Activated naive CD8-positive, alpha-beta T cell treated with anti-CD3 and anti-CD28 coated beads, Interleukin-2, amount 50 U/mL, for 24 hours (primary cell): ENCODE measurements at regions not wholly inside any gene's neighbourhood (a gene's known extent, or its start where the extent isn't known, plus 50 kb on each side); places are given as distances from the start of the nearest gene placed in this dataset.
"Not testable (repeated sequence)": the region's sequence is repeated elsewhere in the genome, so short reads cannot be mapped to it uniquely, and the experiment has no call there.

Experiments
- ATAC-seq: fragments of 150-1000 bp; cut with Tn5 transposase; one replicate; pipeline ENCODE4 v1.10.0; 2021
- DNase-seq: peaks from one replicate; pipeline ENCODE4 v3.0.0; 2021
- H3K27ac Mint-ChIP-seq: one replicate; pipeline ENCODE4 v1.8.0; 2021; ENCODE audit warnings: mild to moderate bottlenecking, mixed read lengths
- H3K27me3 Mint-ChIP-seq: one replicate; pipeline ENCODE4 v1.8.0; 2021; ENCODE audit warnings: mixed read lengths
- H3K36me3 Mint-ChIP-seq: one replicate; pipeline ENCODE4 v1.8.0; 2021; ENCODE audit warnings: low read depth, mixed read lengths
- H3K4me1 Mint-ChIP-seq: one replicate; pipeline ENCODE4 v1.8.0; 2021; ENCODE audit warnings: mixed read lengths
- H3K4me3 Mint-ChIP-seq: one replicate; pipeline ENCODE4 v1.8.0; 2021; ENCODE audit warnings: mild to moderate bottlenecking, moderate library complexity, mixed read lengths
- H3K9me3 Mint-ChIP-seq: one replicate; pipeline ENCODE4 v1.8.0; 2021; ENCODE audit warnings: mixed read lengths

DNA sequence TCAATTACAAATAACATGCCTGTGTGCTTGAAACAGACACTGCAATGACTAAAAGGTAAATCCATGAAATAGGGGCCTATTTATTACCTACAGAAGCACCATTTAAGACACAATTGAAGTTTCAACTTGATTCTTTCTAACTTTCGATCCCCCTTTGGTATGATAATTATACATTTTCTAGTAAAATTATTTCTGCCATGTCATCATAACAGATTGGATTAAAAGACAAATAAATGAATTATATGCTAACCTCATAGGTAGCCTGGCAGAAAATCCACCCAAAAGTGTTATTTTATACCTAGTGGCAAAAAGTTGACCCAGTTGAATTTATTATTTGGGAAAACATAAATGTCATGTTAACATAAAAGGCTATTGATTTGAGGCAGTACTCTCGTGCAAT is 241.1 kb downstream of the RAB38 start:
- no peak for DNase-seq
- H3K27ac Mint-ChIP-seq = no peak overlapping the region
- no peak for ATAC-seq
- no peaks in the 10 kb centered on the region for H3K4me1 Mint-ChIP-seq
- H3K9me3 Mint-ChIP-seq = peaks cover under 1% of the 10 kb centered on the region
- H3K27me3 Mint-ChIP-seq = no peaks in the 10 kb centered on the region
- no peak overlapping the region for H3K4me3 Mint-ChIP-seq
- no peaks in the 10 kb centered on the region for H3K36me3 Mint-ChIP-seq

DNA sequence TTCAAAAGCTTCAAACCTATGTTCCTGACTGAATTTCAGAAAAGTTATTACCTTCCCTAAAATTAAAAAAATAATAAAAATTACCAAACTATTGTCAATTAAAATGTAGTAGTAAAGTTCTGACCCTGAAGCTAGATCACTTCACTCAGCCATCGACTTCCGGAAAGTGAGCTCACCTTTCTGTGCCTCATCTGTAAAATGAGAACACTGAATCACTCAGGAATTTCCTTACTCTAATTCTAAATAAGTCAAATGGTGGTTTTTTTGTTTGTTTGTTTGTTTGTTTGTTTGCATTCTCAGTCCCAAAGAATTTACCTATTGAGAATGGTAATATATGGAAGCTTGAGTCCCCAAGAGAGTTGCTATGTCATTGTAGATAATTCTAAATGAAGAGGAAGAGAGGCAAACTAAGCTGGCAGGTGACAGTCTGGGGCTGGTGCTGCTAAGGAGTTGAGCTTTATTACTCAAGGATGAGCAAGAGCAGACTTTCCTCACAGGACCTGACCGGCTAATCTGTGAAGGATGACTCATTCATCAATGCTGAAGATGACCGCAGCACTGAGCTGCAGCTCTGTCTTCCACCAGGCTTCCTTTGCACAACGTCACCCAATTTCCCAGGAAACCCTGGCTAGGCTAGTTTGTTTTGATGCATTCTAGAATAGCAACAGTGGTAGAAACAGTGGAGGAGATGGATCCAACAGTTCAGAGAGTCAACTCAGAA is 248.8 kb downstream of the RAB38 start:
- Mint-ChIP-seq H3K4me3 (no peak overlapping the region), H3K9me3 (peaks cover 3% of the 10 kb centered on the region), H3K27me3 (no peaks in the 10 kb centered on the region), H3K36me3 (no peaks in the 10 kb centered on the region), H3K27ac (no peak overlapping the region), H3K4me1 (no peaks in the 10 kb centered on the region)
- DNase-seq (no peak), ATAC-seq (no peak)

- no peaks in the 10 kb centered on the region for H3K27me3 Mint-ChIP-seq
- H3K4me1 Mint-ChIP-seq = no peaks in the 10 kb centered on the region
- H3K4me3 Mint-ChIP-seq = no peak overlapping the region
- no peaks in the 10 kb centered on the region for H3K36me3 Mint-ChIP-seq
- no peak overlapping the region for H3K27ac Mint-ChIP-seq
- peaks cover 3% of the 10 kb centered on the region for H3K9me3 Mint-ChIP-seq
- ATAC-seq (no peak), DNase-seq (no peak)
Measured at GRCh38 chr11:87924125-87924524, 251.1 kb downstream of the RAB38 start.

DNA sequence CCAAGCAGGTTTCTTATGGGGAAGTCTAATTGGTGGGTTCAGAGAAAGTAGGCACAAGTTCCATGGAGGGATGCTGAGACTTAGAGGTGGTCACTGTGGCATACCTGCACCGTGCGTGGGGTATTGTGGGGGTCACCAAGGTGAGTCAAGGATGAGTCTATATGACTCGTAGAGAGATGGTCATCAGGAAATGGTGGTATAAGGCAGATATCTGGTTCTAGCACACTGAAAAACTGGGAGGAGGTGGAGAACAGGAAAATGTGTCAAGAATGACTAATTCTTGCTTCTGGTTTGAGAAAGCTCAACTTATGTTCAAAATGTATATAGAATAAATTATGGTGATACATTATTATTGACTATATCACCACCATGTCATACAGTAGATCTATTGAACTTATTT is 258.1 kb downstream of the RAB38 start:
- no peak overlapping the region for H3K4me3 Mint-ChIP-seq
- DNase-seq (no peak), ATAC-seq (no peak)
- no peaks in the 10 kb centered on the region for H3K27me3 Mint-ChIP-seq
- no peak overlapping the region for H3K27ac Mint-ChIP-seq
- peaks cover 5% of the 10 kb centered on the region for H3K9me3 Mint-ChIP-seq
- H3K36me3 Mint-ChIP-seq = no peaks in the 10 kb centered on the region
- H3K4me1 Mint-ChIP-seq = no peaks in the 10 kb centered on the region

GRCh38 chr11:87909178-87909577 is 266.1 kb downstream of the RAB38 start:
- ATAC-seq (no peak), DNase-seq (no peak)
- Mint-ChIP-seq H3K9me3 (peaks cover 5% of the 10 kb centered on the region), H3K4me1 (no peaks in the 10 kb centered on the region), H3K27ac (no peak overlapping the region), H3K4me3 (no peak overlapping the region), H3K27me3 (peaks cover 4% of the 10 kb centered on the region), H3K36me3 (no peaks in the 10 kb centered on the region)

- DNase-seq (no peak), ATAC-seq (no peak)
- Mint-ChIP-seq H3K4me3 (no peak overlapping the region), H3K4me1 (no peaks in the 10 kb centered on the region), H3K36me3 (no peaks in the 10 kb centered on the region), H3K9me3 (peaks cover 2% of the 10 kb centered on the region), H3K27me3 (peaks cover 4% of the 10 kb centered on the region), H3K27ac (no peak overlapping the region)
Measured at GRCh38 chr11:87908086-87908485, 267.2 kb downstream of the RAB38 start.

DNA sequence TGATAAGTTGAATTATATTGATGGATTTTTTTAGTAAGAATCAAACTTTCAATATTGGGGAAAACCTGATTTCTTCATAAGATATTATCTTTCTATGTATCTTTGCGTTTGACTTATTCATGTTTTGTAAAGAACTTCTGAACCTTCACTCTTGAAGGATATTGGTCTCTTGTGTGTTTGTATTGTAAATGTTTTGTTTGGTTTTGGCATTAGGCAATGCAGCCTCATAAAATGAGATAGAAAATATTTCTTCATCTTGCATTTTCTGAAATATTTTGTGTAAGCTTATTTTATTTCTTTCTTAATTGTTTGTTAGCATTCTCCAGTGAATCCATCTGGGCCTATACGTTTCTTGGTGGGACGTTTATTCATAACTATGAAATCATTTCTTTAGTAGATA is 271.9 kb downstream of the RAB38 start:
- Mint-ChIP-seq H3K36me3 (no peaks in the 10 kb centered on the region), H3K27ac (no peak overlapping the region), H3K4me3 (no peak overlapping the region), H3K27me3 (peaks cover 6% of the 10 kb centered on the region), H3K9me3 (no peaks in the 10 kb centered on the region), H3K4me1 (no peaks in the 10 kb centered on the region)
- DNase-seq = no peak
- no peak for ATAC-seq

DNA sequence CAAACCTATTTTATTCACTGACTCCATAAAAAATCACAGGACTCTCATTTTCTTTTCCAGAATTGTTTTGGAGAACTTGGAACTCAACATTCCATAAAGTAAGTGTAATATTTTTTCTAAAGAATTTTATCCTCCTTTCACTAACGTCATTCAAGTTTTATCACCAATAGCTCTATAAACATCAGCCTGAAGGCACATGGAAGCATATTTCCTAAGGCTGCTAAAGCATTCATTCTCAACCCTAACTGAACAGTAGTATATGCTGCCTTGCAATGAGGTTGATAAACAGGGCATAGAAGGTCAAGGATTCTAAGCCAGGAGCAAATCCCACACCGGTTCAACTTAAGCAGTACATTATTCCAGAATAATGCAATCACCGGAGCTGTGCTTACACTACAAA is 273.9 kb downstream of the RAB38 start:
- ATAC-seq = no peak
- Mint-ChIP-seq H3K27me3 (peaks cover 6% of the 10 kb centered on the region), H3K4me3 (no peak overlapping the region), H3K36me3 (no peaks in the 10 kb centered on the region), H3K4me1 (no peaks in the 10 kb centered on the region), H3K9me3 (no peaks in the 10 kb centered on the region), H3K27ac (no peak overlapping the region)
- no peak for DNase-seq

GRCh38 chr11:87897921-87898320 is 277.3 kb downstream of the RAB38 start:
- H3K36me3 Mint-ChIP-seq = no peaks in the 10 kb centered on the region
- no peaks in the 10 kb centered on the region for H3K4me1 Mint-ChIP-seq
- no peaks in the 10 kb centered on the region for H3K9me3 Mint-ChIP-seq
- ATAC-seq (no peak), DNase-seq (no peak)
- no peak overlapping the region for H3K4me3 Mint-ChIP-seq
- H3K27ac Mint-ChIP-seq = no peak overlapping the region
- H3K27me3 Mint-ChIP-seq = peaks cover 3% of the 10 kb centered on the region

GRCh38 chr11:87897071-87897470 is 278.2 kb downstream of the RAB38 start:
- Mint-ChIP-seq H3K4me1 (no peaks in the 10 kb centered on the region), H3K9me3 (no peaks in the 10 kb centered on the region), H3K4me3 (no peak overlapping the region), H3K27ac (no peak overlapping the region), H3K36me3 (no peaks in the 10 kb centered on the region), H3K27me3 (peaks cover 3% of the 10 kb centered on the region)
- DNase-seq (no peak), ATAC-seq (no peak)

DNA sequence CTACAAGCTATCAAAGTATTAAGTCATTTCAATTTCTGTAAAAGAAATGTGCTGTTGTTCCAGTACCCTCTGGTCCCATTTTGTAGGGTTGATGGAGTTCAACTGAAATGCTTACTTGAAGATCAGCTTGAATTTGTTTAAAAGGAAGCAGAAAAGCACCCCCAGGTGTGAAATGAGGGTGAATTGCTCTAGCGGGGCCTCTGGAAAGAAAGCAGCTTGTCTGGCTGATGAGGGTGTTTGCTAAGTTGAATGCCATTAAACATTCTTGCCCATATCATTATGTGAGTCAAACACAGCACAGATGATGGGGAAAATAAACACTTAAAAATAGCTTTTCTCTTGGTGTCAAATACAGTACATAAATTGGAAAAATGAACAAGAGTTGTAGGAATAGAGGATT is 280.3 kb downstream of the RAB38 start:
- no peak for ATAC-seq
- Mint-ChIP-seq H3K4me3 (no peak overlapping the region), H3K36me3 (no peaks in the 10 kb centered on the region), H3K27ac (no peak overlapping the region), H3K27me3 (peaks cover 2% of the 10 kb centered on the region), H3K4me1 (no peaks in the 10 kb centered on the region), H3K9me3 (no peaks in the 10 kb centered on the region)
- no peak for DNase-seq

- no peak for ATAC-seq
- H3K9me3 Mint-ChIP-seq = no peaks in the 10 kb centered on the region
Measured at GRCh38 chr11:87892291-87892690, 283.0 kb downstream of the RAB38 start.

GRCh38 chr11:87889126-87889525 is 286.1 kb downstream of the RAB38 start:
- no peak overlapping the region for H3K27ac Mint-ChIP-seq
- H3K4me3 Mint-ChIP-seq = no peak overlapping the region
- ATAC-seq = no peak
- H3K4me1 Mint-ChIP-seq = no peaks in the 10 kb centered on the region
- H3K27me3 Mint-ChIP-seq = no peaks in the 10 kb centered on the region
- H3K9me3 Mint-ChIP-seq = no peaks in the 10 kb centered on the region
- no peaks in the 10 kb centered on the region for H3K36me3 Mint-ChIP-seq
- DNase-seq = no peak

More at GRCh38 chr11:87892291-87892690, 283.0 kb downstream of the RAB38 start:
- no peak overlapping the region for H3K4me3 Mint-ChIP-seq
- no peaks in the 10 kb centered on the region for H3K4me1 Mint-ChIP-seq
- H3K36me3 Mint-ChIP-seq = no peaks in the 10 kb centered on the region
- H3K27me3 Mint-ChIP-seq = peaks cover 2% of the 10 kb centered on the region
- no peak for DNase-seq
- no peak overlapping the region for H3K27ac Mint-ChIP-seq

GRCh38 chr11:87885084-87885483 is 290.2 kb downstream of the RAB38 start:
- H3K27ac Mint-ChIP-seq, H3K9me3 Mint-ChIP-seq, H3K27me3 Mint-ChIP-seq, H3K4me3 Mint-ChIP-seq, H3K4me1 Mint-ChIP-seq, H3K36me3 Mint-ChIP-seq, ATAC-seq, DNase-seq: not testable (repeated sequence)

- H3K27me3 Mint-ChIP-seq = no peaks in the 10 kb centered on the region
- H3K4me3 Mint-ChIP-seq = no peak overlapping the region
- no peaks in the 10 kb centered on the region for H3K9me3 Mint-ChIP-seq
- DNase-seq (no peak), ATAC-seq (no peak)
- H3K4me1 Mint-ChIP-seq = no peaks in the 10 kb centered on the region
- no peaks in the 10 kb centered on the region for H3K36me3 Mint-ChIP-seq
- H3K27ac Mint-ChIP-seq = no peak overlapping the region
Measured at GRCh38 chr11:87879118-87879517, 296.1 kb downstream of the RAB38 start.

- ATAC-seq = no peak
Measured at GRCh38 chr11:87878373-87878825, 296.8 kb downstream of the RAB38 start.

More at GRCh38 chr11:87878373-87878825, 296.8 kb downstream of the RAB38 start:
- Mint-ChIP-seq H3K4me1 (no peaks in the 10 kb centered on the region), H3K9me3 (no peaks in the 10 kb centered on the region), H3K27ac (no peak overlapping the region), H3K27me3 (no peaks in the 10 kb centered on the region), H3K36me3 (no peaks in the 10 kb centered on the region), H3K4me3 (no peak overlapping the region)
- DNase-seq = no peak
